HG02885 (cell line): ENCODE measurements at regions not wholly inside any gene's neighbourhood (a gene's known extent, or its start where the extent isn't known, plus 50 kb on each side); places are given as distances from the start of the nearest gene placed in this dataset.

Experiments used
- ATAC-seq: cut with Tn5 transposase; IDR thresholded peaks from one replicate; pipeline ENCODE4 v1.9.1; 2021; ENCODE audit warnings: mild to moderate bottlenecking; ENCODE audit not compliant: unreplicated experiment, poor library complexity

GRCh38 chr2:129777762-129778583 lies 201.5 kb upstream of the RAB6C start:
- no peak for ATAC-seq

GRCh38 chr2:129778584-129778877 lies 200.9 kb upstream of the RAB6C start:
- ATAC-seq = no peak

- ATAC-seq = no peak
These were observed 199.7 kb upstream of the RAB6C start for GRCh38 chr2:129779783-129780182.

- no peak for ATAC-seq
These were observed 198.9 kb upstream of the RAB6C start for GRCh38 chr2:129780316-129781270.

- no peak for ATAC-seq
These were observed 197.5 kb upstream of the RAB6C start for GRCh38 chr2:129781749-129782632.

GRCh38 chr2:129782633-129782990 lies 196.9 kb upstream of the RAB6C start:
- ATAC-seq = no peak

GRCh38 chr2:129784486-129784885 lies 195.0 kb upstream of the RAB6C start:
- no peak for ATAC-seq

GRCh38 chr2:129791712-129792111 lies 187.8 kb upstream of the RAB6C start:
- no peak for ATAC-seq

- no peak for ATAC-seq
These were observed 186.0 kb upstream of the RAB6C start for GRCh38 chr2:129793431-129793902.

- no peak for ATAC-seq
These were observed 185.3 kb upstream of the RAB6C start for GRCh38 chr2:129794116-129794515.

GRCh38 chr2:129794540-129794939 lies 184.9 kb upstream of the RAB6C start:
- no peak for ATAC-seq

- no peak for ATAC-seq
These were observed 183.2 kb upstream of the RAB6C start for GRCh38 chr2:129796225-129796624.

- no peak for ATAC-seq
These were observed 182.5 kb upstream of the RAB6C start for GRCh38 chr2:129796801-129797488.

- no peak for ATAC-seq
These were observed 181.8 kb upstream of the RAB6C start for GRCh38 chr2:129797489-129798300.

- no peak for ATAC-seq
These were observed 181.2 kb upstream of the RAB6C start for GRCh38 chr2:129798301-129798581.

- no peak for ATAC-seq
These were observed 180.8 kb upstream of the RAB6C start for GRCh38 chr2:129798626-129799025.

- no peak for ATAC-seq
These were observed 180.2 kb upstream of the RAB6C start for GRCh38 chr2:129799036-129799958.

- ATAC-seq = no peak
These were observed 179.2 kb upstream of the RAB6C start for GRCh38 chr2:129800285-129800684.
